OCI-M1 (cell line): ENCODE measurements at regions not wholly inside any gene's neighbourhood (a gene's known extent, or its start where the extent isn't known, plus 50 kb on each side); places are given as distances from the start of the nearest gene placed in this dataset.
"Not testable (repeated sequence)": the region's sequence is repeated elsewhere in the genome, so short reads cannot be mapped to it uniquely, and the experiment has no call there.

Experiments used
- DNase-seq: peaks from one replicate; lab custom pipeline; 2025; lab: John Stamatoyannopoulos, UW

DNA sequence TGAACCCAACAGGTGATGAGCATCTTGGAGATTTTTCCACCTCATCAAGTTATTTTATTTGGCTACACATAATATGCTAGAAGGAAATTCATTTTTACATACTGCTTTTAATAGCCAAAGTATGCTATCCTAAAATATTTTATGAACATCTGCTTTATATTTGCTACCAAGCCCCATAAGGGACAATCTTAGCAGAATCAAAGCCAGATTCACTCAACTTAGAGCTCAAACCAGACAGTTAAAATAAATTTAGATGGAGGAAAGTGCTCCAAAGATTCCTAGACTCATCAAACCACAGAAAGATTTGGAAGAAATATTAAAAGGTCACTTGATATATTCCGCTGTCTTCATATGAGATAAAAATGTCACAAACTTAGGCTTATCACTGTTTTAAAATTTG lies 637.1 kb upstream of the CCNG1 start:
- no peak for DNase-seq

DNA sequence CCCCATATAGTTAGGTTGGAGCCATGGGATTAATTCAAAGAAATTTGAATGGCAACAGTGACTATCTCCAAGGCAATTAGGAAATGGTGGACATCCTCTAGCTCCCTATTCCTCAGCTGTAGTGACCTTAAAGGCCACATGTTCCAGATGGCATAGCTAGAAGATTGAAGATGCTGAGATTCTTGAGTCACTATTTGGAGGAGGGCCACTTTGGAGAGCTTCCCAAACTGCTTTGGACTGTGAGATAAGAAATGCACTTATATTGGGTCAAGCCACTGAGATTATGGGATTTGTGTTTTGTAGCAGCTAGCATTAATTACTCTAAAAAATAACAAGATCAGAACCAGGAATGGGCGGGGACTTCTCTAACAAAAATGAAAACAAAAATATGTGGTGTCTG lies 636.2 kb upstream of the CCNG1 start:
- no peak for DNase-seq

DNA sequence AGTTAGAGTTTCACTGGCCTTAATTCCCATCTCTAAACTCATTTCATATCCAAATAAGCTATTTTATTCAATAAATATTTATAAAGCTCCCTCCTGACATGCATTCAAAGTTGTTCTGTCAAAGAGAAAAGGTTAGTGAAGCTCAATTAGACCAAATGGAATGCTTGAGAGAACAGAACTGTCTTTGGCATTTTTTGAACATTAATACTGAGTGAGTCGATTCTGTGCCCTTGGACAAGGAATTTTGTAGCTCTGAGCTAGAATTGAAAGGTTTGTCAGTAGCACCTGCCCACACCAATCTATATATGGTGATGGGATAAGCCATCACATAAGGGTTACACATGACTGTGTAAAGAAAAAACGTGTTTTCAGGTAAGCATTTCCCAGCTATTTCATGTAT lies 631.2 kb upstream of the CCNG1 start:
- no peak for DNase-seq

DNA sequence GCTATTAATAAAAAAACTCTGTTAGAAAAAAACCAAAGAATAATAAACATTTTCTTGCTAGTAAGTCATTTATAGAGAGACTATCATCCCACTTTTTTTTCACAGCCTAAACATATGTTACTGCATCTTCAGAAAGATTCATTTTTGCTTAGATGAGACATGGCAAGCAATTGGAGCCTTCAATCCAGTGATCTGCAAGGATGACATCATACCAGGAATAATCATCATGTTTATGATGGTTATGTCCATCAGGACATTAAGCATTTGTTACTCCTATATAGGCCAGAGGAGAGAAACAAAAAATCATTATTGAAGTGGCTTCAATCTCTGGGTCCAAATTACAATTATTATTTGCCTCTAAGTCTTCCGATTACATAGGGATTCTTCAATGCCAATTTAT lies 626.3 kb upstream of the CCNG1 start:
- no peak for DNase-seq

DNA sequence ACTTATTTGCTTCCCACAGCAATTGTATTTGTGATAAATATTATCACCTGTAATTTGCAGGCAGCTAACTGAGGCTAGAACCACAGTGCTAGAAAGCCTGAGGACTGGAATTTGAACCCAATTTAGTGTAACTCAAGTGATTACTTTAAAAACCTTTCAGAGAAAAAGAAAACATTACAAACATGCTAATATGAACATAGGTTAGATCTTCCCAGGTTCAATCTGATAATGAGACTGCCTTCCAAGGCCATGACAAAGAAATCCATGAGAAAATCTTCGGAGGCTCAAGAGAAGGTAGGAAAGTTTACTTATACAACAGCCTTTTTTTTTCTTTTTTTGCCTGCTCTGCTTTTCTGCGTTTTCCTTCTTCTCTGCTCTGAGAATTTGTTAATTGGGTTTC lies 620.6 kb upstream of the CCNG1 start:
- no peak for DNase-seq

DNA sequence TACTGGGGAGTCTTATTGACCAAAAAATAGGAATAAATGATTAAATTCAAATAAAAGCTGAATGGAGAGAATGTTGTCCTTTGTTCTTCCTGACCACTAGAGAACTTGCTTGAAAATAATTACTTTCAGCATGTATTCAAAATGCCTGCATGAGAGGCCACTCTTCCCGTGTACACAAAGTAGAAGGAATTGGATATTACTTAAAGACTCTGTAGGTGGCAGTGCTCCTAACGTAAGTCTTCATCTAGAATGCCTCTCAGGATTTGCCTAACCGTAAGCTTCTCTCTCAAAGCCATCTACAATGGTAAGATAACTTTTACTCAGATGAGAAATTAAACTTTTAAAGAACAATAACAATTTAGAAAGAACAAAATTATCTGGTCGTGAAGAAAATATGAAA lies 620.0 kb upstream of the CCNG1 start:
- no peak for DNase-seq

DNA sequence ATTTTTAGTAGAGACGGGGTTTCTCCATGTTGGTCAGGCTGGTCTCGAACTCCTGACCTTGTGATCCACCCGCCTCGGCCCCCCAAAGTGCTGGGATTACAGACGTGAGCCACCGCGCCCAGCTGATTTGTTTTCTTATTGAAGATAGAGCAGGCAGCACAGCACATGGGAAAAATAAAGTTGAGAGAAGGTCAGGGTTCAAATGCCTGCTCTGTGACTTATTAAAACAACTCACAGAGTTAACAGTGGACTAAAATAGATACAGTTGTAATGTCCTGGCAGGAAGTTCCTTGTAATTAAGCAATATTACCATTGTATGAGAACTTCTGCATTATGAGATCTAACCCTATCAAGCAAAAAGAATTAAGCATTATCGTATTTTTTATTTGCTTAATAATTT lies 615.7 kb upstream of the CCNG1 start:
- DNase-seq, result not testable (repeated sequence)

DNA sequence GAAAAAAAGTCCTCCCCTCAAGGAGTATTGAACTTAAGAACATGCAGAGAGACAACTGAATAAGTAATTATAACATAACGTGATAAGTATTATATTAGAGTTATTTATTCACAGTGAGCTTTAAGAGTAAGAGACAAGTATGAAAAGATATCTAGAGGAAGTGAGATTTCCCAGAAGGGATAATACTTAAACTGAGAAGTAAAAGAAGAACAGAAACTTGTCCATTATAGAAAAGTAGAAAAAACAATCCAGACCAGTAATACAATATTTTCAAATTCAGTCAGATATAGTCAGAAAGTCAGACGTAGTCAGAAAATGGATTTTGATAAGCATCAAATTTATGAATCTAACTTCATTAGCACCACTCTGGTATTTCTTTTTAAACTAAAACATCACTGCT lies 613.0 kb upstream of the CCNG1 start:
- DNase-seq, result no peak

DNA sequence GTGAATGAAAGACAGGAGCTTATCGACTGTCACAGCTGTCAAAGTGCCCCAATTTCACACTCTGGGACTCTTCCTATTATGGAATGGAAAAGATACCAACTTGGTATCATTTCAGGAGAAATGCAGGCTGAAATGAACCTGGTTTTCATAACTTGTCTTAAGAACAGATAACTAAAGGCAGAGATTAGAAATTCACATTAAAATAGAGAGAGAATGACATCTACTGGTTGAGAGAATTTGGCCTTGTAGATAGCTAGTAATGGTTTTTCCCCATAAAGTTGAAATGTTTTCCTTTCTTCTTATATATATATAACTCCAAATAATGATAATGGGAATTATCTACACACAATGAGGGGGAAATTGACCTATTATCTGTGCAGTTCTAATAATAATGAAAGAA lies 600.2 kb upstream of the CCNG1 start:
- no peak for DNase-seq

DNA sequence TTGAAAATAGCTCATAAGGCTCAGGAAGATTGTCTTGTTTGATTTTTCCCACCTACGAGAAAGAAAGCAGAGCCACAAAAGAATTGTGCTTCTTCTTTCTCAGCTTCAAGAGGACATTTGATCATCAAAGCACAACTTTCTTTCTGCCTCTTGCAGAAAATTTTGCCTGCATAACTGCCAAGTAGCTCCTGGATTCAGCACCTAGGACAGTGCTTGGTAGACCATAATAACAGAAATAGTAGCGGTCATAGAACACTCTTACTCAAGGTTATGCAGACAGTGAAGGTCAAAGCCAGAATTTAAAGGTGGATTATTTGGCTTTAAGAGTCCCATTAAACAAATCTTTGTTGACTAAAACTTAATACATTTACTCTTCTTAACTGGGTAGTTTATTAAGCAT lies 594.7 kb upstream of the CCNG1 start:
- no peak for DNase-seq

DNA sequence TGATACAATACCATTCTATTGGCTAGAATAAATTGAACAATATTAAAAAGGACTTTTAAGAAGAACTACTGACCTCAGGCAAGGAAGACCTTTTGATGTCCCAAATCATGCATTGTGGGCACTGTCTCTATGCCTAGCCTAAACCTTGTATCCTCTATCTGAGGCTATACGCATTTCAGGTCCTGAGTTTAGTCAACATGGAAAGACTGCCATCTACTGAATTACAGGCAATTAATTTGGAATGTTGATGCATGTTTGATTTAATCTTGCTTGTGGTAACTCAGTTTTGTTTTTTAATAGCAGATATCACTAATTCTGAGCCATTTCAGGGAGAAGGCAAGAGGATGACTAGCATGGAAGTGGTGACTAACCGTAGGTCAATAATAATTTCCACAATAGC lies 585.3 kb upstream of the CCNG1 start:
- no peak for DNase-seq

DNA sequence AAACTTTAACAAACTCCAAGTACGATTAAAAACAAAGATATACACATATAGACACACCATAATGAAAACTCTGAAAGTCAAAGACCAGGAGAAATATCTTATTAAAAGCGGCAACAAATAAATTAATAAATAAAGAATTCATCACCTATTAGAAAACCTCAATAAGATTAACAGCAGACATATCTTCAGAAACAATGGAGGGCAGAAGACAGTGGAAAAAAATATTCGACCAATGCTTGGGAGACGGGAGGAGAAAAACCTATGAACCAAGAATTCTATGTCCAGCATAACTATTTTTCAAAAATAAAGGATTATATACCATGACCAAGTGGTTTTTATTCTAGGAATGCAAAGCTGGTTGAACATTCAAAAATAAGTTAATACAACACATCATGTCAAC lies 578.6 kb upstream of the CCNG1 start:
- DNase-seq, result no peak

DNA sequence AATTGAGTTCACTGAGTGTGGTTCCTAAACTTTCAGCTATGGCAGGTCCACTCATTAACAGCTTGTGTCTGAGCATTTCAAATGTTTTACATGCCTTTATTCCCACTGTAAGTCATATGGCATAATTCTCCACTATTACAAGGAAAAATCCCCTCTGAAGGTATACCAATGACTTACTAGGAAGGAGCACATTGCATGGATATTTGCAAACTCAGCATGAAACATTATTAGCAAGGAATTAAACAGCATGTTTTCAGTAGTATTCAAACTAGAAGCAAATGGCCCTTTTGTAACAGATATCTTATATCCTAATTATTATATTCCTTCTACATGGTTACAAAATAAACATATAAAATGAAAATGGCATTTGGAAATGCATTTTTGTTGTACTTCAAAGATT lies 566.4 kb upstream of the CCNG1 start:
- DNase-seq, result no peak

DNA sequence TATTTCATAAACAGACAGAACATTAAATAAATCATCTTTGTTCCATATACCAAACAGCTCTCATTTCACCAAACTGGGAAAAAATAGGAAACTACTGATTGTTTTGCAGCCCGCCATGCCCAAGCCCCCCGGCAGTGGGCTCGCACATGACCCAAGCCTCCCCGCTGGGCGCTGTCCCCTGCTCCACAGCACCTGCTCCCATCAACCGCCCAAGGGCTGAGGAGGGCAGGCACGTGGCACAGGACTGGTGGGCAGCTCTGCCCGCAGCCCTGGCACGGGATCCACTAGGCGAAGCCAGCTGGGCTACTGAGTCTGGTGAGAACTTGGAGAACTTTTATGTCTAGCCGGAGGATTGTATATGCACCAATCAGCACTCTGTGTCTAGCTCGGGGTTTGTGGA lies 554.8 kb upstream of the CCNG1 start:
- no peak for DNase-seq

DNA sequence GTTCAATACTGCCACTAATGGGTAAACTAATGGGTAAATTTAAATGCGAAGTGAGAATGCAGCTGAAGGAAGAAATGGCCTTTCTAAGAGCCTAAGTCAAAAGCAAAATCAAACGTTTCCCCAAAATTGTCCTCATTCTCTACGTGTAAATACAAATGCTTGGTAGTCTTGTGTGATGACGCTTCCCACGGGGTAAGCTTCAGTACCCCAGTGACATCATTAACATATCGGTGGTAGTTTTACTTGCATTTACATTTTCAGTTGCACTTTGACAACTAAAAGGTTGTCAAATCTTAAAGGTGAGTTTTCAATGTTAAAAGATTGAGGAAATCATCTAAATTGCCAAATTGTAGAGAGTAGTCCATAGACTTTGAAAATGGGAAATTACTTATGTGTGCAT lies 550.7 kb upstream of the CCNG1 start:
- no peak for DNase-seq

DNA sequence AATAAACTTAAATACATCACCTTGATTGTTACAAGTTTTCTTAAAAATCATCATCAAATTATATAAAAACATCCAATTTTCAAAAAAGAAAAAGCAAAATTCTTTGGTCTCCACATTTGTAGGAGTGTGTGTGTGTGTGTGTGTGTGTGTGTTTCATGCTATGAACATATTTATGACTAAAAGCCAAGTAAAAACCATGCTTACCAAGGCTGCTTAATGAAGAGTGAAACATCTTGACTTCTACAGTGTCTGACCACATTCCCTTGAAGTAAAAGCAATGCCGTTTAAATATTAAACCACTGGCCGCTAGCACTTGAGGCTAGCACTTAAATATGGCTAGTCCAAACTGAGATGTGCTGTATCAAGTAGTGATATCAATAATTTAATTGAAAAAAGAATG lies 549.1 kb upstream of the CCNG1 start:
- no peak for DNase-seq

DNA sequence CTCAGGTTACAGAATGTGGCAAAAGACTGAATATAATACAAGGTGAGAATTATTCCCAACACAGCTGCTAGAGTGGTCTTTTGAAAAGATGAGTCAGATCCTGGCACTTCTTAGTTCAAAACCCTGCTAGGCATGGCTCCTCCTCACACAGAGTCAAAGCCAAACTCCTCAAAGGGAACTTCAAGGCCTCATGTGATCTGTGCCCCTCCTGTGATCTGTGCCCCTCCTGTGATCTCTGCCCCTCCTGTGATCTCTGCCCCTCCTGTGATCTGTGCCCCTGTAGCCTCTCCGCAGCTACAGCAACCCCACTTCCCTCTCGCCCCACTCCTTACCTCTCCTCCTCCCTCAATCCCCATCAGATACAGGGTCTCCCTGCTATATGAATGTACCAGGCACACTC lies 525.5 kb upstream of the CCNG1 start:
- no peak for DNase-seq

DNA sequence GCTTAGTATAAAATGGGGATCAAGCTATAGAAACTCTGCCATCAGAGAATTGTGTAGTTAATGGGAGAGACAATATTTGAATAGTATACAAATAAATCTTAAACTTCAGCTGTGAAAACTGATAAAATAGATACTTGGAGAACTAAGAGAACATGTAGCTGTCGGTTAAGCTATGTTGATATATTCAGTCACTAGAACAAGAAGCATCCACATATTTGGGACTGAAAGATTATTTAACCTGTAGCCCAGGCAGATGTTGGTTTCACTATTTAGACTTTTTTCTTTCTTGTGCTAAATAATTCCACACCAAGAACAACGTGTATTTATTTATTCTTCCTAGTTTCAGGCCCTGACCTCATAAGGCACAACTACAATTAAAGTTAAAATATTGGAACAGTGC lies 521.0 kb upstream of the CCNG1 start:
- no peak for DNase-seq

DNA sequence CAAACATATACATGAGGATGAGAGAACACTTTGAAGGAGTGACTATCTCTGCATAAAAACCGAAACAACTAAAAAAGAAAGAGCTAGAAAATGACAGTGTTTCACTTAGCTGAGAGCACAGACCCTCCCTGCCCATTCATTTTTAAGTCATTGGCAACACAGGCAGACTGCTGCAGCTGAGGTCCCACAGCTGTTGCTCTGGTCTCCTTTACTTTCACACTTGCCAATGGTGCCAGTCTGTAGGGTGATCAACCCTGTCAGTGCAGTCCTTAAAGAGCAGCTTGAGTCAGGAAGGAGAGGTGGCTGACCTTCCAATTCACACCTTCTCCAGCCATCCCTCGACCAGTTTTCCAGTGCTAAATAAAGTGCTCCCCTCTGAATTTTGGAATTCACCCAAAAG lies 508.3 kb upstream of the CCNG1 start:
- no peak for DNase-seq

DNA sequence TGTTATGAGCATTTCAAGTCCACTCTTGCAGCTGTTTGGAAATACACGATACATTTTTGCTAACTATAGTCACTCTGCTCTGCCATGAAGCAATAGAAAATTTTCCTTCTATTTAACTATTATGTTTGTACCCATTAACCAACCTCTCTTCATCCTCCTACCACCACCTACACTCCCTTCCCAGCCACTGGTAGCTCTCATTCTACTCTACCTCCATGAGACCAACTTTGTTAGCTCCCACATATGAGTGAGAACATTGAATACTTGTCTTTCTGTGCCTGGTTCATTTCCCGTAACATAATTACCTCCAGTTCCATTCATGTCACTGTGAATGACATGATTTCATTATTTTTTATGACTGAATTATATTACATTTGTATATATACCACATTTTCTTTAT lies 505.9 kb upstream of the CCNG1 start:
- no peak for DNase-seq

DNA sequence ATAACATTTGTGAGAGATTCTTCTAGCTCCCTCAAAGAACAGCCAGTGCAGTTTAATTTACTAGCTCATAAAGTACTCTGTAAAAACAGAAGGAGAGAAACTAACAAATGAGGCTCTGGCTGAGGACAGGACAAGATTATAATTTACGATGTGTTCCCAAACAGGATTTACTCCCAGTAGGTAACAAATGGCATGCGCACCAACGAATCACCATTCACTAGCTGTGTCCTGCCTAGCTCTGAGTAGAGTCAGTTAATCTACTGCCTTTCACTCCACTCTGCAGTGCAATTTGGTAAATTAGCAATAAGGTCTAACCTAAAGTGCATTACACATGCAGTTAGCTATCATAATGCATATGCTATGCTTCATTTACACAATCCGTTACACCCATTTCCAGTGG lies 497.4 kb upstream of the CCNG1 start:
- no peak for DNase-seq

DNA sequence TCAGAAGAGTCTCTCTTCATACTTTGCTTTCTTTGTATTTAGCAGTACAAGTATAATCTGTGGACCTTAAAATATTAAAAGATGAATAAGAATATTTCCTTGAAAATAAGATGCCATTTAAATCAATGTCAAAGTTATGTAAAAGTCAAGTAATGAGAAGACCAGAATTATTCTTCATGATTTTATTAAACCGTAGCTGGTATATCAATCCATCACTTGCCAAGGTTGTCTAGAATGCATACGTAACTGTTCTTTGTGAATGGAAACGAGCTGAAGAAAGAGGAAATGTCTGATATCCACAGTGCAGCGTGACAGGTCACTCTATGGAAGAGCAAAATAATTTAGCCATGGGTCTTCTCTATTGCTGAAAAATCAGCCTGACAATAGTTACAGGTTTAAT lies 488.7 kb upstream of the CCNG1 start:
- no peak for DNase-seq

DNA sequence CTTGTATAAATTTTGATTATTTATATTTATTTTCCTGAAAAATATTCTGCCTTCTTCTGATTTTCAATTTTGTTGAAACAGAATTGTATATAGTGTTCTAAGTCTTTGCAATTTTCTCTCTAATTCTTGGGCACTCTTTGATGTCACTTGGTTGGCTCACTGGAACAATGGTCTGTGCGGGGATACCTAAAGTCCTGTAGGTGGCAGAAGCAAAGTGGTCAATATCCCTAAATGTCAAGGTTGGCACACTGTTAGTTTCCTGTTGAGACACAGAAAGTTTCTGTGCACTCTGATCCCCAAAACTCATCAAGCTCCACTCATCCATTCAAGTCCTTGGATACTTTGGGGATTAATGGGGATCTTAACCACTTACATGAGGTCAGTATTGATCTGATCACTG lies 480.8 kb upstream of the CCNG1 start:
- no peak for DNase-seq

DNA sequence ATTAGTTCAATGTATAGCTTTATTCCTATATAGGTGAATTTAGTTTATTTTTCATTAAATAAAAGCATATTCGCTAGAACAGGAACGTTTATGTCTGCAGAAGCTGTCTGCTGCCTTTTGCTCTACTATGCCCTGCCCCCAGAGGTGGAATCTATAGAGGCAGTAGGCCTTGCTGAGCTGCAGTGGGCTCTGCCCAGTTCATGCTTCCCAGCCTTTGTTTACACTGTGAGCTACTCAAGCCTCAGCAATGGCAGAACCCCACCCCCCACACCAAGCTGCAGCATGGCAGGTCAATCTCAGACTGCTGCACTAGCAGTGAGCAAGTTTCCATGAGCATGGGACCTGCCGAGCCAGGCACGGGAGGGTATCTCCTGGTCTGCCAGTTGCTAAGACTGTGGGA lies 473.3 kb upstream of the CCNG1 start:
- DNase-seq, result not testable (repeated sequence)

DNA sequence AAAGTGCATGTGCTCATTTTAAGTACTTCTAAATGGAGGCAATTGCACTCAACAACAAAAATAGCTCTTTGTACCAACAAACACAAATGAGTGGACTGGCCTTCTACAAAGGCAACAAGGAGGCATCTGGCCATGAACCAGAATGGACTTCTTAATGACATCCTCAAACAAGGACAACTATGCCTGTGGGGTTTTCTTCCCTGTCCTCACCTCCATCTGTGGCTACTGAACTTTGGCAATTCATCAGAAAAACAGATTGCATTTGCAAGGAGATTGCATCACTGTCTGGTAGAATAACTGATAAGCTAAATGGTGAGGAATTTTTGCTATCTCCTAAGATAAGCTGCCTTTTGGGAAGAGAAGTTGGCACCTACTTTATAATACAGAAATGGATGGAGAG lies 447.3 kb upstream of the CCNG1 start:
- DNase-seq, result no peak
